ENCODE measurements at regions not wholly inside any gene's neighbourhood (a gene's known extent, or its start where the extent isn't known, plus 50 kb on each side); places are given as distances from the start of the nearest gene placed in this dataset.

DNA sequence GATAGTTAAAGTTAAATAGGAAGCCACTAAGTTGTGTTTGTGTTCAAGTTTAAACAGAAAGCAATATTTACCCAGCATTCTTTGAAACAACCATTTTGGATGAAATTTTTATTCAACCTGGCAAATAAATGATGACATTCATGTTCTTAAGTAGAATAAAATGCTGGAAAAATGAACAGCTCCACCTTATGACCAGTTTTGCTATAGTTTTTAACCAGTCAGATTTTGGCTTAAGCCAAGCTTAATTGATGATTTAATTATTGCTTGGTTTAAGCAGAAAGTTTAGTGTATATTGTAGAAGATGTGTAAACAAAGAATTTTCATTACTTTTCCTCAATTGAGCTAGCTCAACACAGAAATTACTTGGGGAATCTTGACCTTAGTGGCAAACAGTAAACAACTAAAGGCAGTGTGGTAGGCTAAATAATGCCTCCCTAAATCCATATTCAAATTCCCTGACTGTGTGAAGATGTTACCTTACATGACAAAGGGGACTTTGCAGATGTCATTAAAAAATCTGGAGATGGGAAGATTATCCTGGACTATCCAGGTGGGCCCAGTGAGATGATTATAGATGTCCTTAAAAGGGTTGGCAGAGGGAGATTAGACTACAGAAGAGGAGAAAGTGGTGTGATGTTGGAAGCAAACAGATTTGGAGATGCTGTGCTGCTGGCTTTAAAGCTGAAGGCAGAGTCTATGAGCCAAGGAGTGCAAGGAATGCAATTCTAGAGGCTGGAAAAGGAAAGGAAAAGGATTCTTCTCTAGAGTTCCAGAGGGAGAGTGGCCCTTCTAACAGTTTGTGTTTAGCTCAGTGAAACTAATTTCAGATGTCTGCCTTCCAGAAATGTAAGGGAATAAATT lies 448.6 kb upstream of the GOLIM4 start:
- no peak for DNase-seq (ENCODE audit: low read depth, low spot score)
- peaks cover 4% of the 10 kb centered on the region for H3K4me1 ChIP-seq (ENCODE audit: control insufficient read depth, insufficient read depth, low read length)
- no peak overlapping the region for H3K27ac ChIP-seq (ENCODE audit: low read length)
- H3K9me3 ChIP-seq (ENCODE audit: control insufficient read depth, insufficient read depth, low read length), result no peaks in the 10 kb centered on the region
- no peak overlapping the region for H3K4me3 ChIP-seq (ENCODE audit: low read length)
- H3K27me3 ChIP-seq (ENCODE audit: control insufficient read depth, insufficient read depth, low read length), result no peaks in the 10 kb centered on the region
- H3K36me3 ChIP-seq (ENCODE audit: control insufficient read depth, insufficient read depth, low read length), result no peaks in the 10 kb centered on the region

DNA sequence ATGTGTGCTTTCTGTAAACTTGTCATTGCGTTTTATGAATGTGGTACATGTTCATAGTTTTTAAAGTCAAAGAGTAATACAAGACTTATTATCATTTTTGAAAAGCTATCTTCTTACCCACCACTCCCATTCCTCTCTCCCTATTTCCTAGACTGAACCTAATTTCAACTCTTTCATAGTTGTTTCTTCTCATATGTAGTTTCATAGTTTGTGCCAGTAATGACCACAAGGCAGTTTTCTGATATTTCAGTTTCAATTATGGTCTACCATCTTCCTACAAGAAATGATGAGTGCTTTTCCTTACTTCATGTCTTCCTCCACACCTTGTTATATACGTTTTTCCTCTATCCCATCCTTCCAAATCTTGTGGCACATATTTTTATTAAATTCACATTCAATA lies 445.0 kb upstream of the GOLIM4 start:
- no peak for DNase-seq (ENCODE audit: low read depth, low spot score)
- Histone ChIP-seq H3K27me3 (ENCODE audit: control insufficient read depth, insufficient read depth, low read length) (no peaks in the 10 kb centered on the region), H3K27ac (ENCODE audit: low read length) (no peak overlapping the region), H3K36me3 (ENCODE audit: control insufficient read depth, insufficient read depth, low read length) (no peaks in the 10 kb centered on the region), H3K9me3 (ENCODE audit: control insufficient read depth, insufficient read depth, low read length) (no peaks in the 10 kb centered on the region), H3K4me1 (ENCODE audit: control insufficient read depth, insufficient read depth, low read length) (peaks cover 2% of the 10 kb centered on the region), H3K4me3 (ENCODE audit: low read length) (no peak overlapping the region)
- 100% methylated on average over 1 of the region's 2 CpGs for WGBS (ENCODE audit: insufficient coverage, insufficient read length)

DNA sequence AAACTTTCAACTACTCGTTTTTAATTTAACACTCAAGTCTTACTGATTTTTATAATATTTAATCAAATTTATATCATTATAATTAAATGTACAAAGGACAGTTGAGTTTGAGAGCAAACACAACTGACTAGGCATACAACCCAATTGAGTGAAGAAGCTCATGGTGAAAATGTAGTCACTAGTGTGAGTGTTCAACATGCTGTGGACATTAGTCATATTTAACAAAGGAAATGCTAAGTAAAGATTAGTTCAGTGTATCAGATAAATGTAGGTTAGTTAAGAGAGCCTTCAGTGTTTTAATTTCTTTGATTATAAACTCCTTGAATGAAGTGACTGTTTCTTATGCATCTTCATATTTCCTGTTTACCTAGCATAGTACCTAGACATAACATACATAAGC lies 444.2 kb upstream of the GOLIM4 start:
- Histone ChIP-seq H3K27ac (ENCODE audit: low read length) (no peak overlapping the region), H3K36me3 (ENCODE audit: control insufficient read depth, insufficient read depth, low read length) (no peaks in the 10 kb centered on the region), H3K9me3 (ENCODE audit: control insufficient read depth, insufficient read depth, low read length) (no peaks in the 10 kb centered on the region), H3K4me3 (ENCODE audit: low read length) (no peak overlapping the region), H3K27me3 (ENCODE audit: control insufficient read depth, insufficient read depth, low read length) (no peaks in the 10 kb centered on the region), H3K4me1 (ENCODE audit: control insufficient read depth, insufficient read depth, low read length) (no peaks in the 10 kb centered on the region; the same call in 1 of the 2 replicates)
- no peak for DNase-seq (ENCODE audit: low read depth, low spot score)
- 100% methylated on average over 1 of the region's 1 CpG for WGBS (ENCODE audit: insufficient coverage, insufficient read length)

DNA sequence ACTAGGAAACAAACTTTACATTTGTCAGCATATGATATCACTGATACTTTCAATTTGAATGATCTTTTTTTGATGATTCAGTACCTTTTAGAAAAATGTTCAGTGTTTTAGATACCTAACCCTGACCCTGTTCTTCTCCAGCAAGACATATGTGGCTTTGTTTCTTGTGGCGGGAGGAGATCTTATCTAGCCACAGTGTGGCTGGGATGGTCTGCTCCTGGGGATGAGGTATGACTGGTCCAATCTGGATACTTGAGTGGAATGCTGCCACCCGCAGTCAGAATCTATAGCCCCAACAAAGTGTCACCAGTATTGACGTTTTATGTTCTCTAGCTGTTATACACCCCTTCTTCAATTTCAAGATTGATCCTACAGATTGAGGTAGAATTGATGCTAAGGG lies 439.0 kb upstream of the GOLIM4 start:
- DNase-seq (ENCODE audit: low read depth, low spot score), result no peak
- Histone ChIP-seq H3K9me3 (ENCODE audit: control insufficient read depth, insufficient read depth, low read length) (no peaks in the 10 kb centered on the region), H3K4me1 (ENCODE audit: control insufficient read depth, insufficient read depth, low read length) (no peaks in the 10 kb centered on the region), H3K36me3 (ENCODE audit: control insufficient read depth, insufficient read depth, low read length) (no peaks in the 10 kb centered on the region), H3K27ac (ENCODE audit: low read length) (no peak overlapping the region), H3K27me3 (ENCODE audit: control insufficient read depth, insufficient read depth, low read length) (no peaks in the 10 kb centered on the region), H3K4me3 (ENCODE audit: low read length) (no peak overlapping the region)
- no CpG with 5 or more reads among the region's 3 CpGs for WGBS (ENCODE audit: insufficient coverage, insufficient read length)

DNA sequence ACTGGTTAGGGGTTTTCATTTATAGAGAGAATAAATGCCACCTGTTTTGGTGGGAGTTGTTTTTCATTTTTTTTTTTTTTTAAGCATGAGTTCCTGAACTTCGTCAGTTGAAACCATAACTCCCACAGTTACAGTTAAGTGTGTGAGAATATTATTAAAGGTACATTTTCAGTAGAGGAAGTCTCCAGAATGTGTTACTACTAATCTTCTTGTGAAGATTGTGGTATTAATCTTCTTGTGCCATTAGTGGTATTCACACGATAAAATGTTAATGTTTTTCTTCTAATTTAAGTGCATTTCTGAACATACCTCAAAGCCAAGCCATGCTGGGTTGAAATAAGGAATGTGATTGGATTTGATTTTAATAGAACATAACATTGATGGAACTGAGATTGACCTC lies 437.9 kb upstream of the GOLIM4 start:
- DNase-seq (ENCODE audit: low read depth, low spot score), result no peak
- no peaks in the 10 kb centered on the region for H3K4me1 ChIP-seq (ENCODE audit: control insufficient read depth, insufficient read depth, low read length)
- no peaks in the 10 kb centered on the region for H3K9me3 ChIP-seq (ENCODE audit: control insufficient read depth, insufficient read depth, low read length)
- H3K27ac ChIP-seq (ENCODE audit: low read length), result no peak overlapping the region
- no CpG with 5 or more reads among the region's 2 CpGs for WGBS (ENCODE audit: insufficient coverage, insufficient read length)
- H3K27me3 ChIP-seq (ENCODE audit: control insufficient read depth, insufficient read depth, low read length), result no peaks in the 10 kb centered on the region
- no peak overlapping the region for H3K4me3 ChIP-seq (ENCODE audit: low read length)
- no peaks in the 10 kb centered on the region for H3K36me3 ChIP-seq (ENCODE audit: control insufficient read depth, insufficient read depth, low read length)

- H3K4me3 ChIP-seq (ENCODE audit: low read length), result no peak overlapping the region
- no peaks in the 10 kb centered on the region for H3K4me1 ChIP-seq (ENCODE audit: control insufficient read depth, insufficient read depth, low read length)
- no peaks in the 10 kb centered on the region for H3K36me3 ChIP-seq (ENCODE audit: control insufficient read depth, insufficient read depth, low read length)
- no CpG with 5 or more reads among the region's 1 CpG for WGBS (ENCODE audit: insufficient coverage, insufficient read length)
- no peaks in the 10 kb centered on the region for H3K27me3 ChIP-seq (ENCODE audit: control insufficient read depth, insufficient read depth, low read length)
- H3K27ac ChIP-seq (ENCODE audit: low read length), result no peak overlapping the region
- DNase-seq (ENCODE audit: low read depth, low spot score), result no peak
- H3K9me3 ChIP-seq (ENCODE audit: control insufficient read depth, insufficient read depth, low read length), result no peaks in the 10 kb centered on the region
Observed at GRCh38 chr3:168532135-168532534, 436.4 kb upstream of the GOLIM4 start.

DNA sequence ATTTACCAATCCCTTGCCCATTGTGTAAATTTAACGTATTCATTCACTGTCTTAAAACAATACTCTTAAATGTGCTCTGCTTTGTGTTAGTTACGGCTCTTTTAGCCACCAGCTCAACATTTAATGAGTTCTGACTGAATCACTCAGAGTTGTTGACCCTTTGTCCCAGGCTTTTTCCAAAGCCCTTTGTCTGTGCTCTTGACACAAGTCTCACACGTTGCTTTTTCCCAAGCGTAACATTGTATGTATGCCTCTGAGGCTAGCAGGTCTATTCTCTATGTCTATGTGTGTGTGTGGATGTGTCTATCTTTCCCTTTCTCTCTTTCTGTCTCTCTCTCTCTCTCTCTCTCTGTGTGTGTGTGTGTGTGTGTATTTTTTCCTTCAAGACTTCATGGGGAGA lies 435.4 kb upstream of the GOLIM4 start:
- H3K9me3 ChIP-seq (ENCODE audit: control insufficient read depth, insufficient read depth, low read length), result no peaks in the 10 kb centered on the region
- DNase-seq (ENCODE audit: low read depth, low spot score), result no peak
- no peak overlapping the region for H3K4me3 ChIP-seq (ENCODE audit: low read length)
- H3K27ac ChIP-seq (ENCODE audit: low read length), result no peak overlapping the region
- no CpG with 5 or more reads among the region's 4 CpGs for WGBS (ENCODE audit: insufficient coverage, insufficient read length)
- no peaks in the 10 kb centered on the region for H3K27me3 ChIP-seq (ENCODE audit: control insufficient read depth, insufficient read depth, low read length)
- no peaks in the 10 kb centered on the region for H3K36me3 ChIP-seq (ENCODE audit: control insufficient read depth, insufficient read depth, low read length)
- no peaks in the 10 kb centered on the region for H3K4me1 ChIP-seq (ENCODE audit: control insufficient read depth, insufficient read depth, low read length)

DNA sequence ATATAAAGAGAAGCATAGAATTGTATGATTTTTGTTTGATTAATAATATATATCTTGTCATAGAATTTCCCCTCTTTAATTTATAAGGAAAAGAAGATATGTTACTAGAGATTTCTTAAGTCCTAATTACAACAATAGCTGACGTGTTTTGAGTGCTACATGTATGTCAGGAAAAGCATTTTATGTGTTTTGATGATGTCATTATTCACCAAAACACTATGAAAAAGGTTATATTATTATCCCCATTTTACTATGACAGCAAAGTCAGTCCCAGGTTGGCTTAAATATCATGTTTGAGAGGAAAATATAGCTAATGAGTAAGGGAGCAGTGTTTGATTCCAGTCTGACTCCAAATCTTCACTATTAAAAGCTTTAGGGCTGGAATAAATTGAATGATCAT lies 428.4 kb upstream of the GOLIM4 start:
- H3K4me3 ChIP-seq (ENCODE audit: low read length), result no peak overlapping the region
- no peak for DNase-seq (ENCODE audit: low read depth, low spot score)
- no peaks in the 10 kb centered on the region for H3K36me3 ChIP-seq (ENCODE audit: control insufficient read depth, insufficient read depth, low read length)
- H3K27me3 ChIP-seq (ENCODE audit: control insufficient read depth, insufficient read depth, low read length), result no peaks in the 10 kb centered on the region
- WGBS (ENCODE audit: insufficient coverage, insufficient read length), result no CpG with 5 or more reads among the region's 1 CpG
- no peaks in the 10 kb centered on the region for H3K4me1 ChIP-seq (ENCODE audit: control insufficient read depth, insufficient read depth, low read length)
- no peaks in the 10 kb centered on the region for H3K9me3 ChIP-seq (ENCODE audit: control insufficient read depth, insufficient read depth, low read length)
- H3K27ac ChIP-seq (ENCODE audit: low read length), result no peak overlapping the region

- Histone ChIP-seq H3K4me3 (ENCODE audit: low read length) (no peak overlapping the region), H3K9me3 (ENCODE audit: control insufficient read depth, insufficient read depth, low read length) (no peaks in the 10 kb centered on the region), H3K36me3 (ENCODE audit: control insufficient read depth, insufficient read depth, low read length) (no peaks in the 10 kb centered on the region), H3K27me3 (ENCODE audit: control insufficient read depth, insufficient read depth, low read length) (no peaks in the 10 kb centered on the region), H3K4me1 (ENCODE audit: control insufficient read depth, insufficient read depth, low read length) (peaks cover 5% of the 10 kb centered on the region; the same call in 1 of the 2 replicates), H3K27ac (ENCODE audit: low read length) (no peak overlapping the region)
- no CpG with 5 or more reads among the region's 14 CpGs for WGBS (ENCODE audit: insufficient coverage, insufficient read length)
- DNase-seq (ENCODE audit: low read depth, low spot score), result no peak
Observed at GRCh38 chr3:168517249-168518071, 421.7 kb upstream of the GOLIM4 start.

- no peaks in the 10 kb centered on the region for H3K9me3 ChIP-seq (ENCODE audit: control insufficient read depth, insufficient read depth, low read length)
- no peak overlapping the region for H3K4me3 ChIP-seq (ENCODE audit: low read length)
- no peak overlapping the region for H3K27ac ChIP-seq (ENCODE audit: low read length)
- no peak for DNase-seq (ENCODE audit: low read depth, low spot score)
- no peaks in the 10 kb centered on the region for H3K27me3 ChIP-seq (ENCODE audit: control insufficient read depth, insufficient read depth, low read length)
- H3K36me3 ChIP-seq (ENCODE audit: control insufficient read depth, insufficient read depth, low read length), result no peaks in the 10 kb centered on the region
- H3K4me1 ChIP-seq (ENCODE audit: control insufficient read depth, insufficient read depth, low read length), result peaks cover 5% of the 10 kb centered on the region; the same call in 1 of the 2 replicates
Observed at GRCh38 chr3:168514252-168514651, 418.5 kb upstream of the GOLIM4 start.

All from iPS DF 6.9 (cell line).